SK-N-SH (cell line): ENCODE measurements at regions not wholly inside any gene's neighbourhood (a gene's known extent, or its start where the extent isn't known, plus 50 kb on each side); places are given as distances from the start of the nearest gene placed in this dataset.

Source experiments
- TF ChIP-seq, protein P1 (sequence below): IDR thresholded peaks from 2 replicates; pipeline ENCODE4 v1.4.0; 2012; ENCODE audit warnings: low read depth
- TF ChIP-seq, protein P2 (sequence below): fragments of 150-350 bp; IDR thresholded peaks from 2 replicates; pipeline ENCODE4 v1.6.1; 2016; ENCODE audit warnings: mild to moderate bottlenecking, low read depth, low read length
- TF ChIP-seq, protein P3 (sequence below): fragments of 200-600 bp; sonication (generic); IDR thresholded peaks from 2 replicates; pipeline ENCODE4 v1.6.1; 2017; ENCODE audit warnings: antibody characterized with exemption, mild to moderate bottlenecking, moderate library complexity

- TF ChIP-seq, protein P1, sequence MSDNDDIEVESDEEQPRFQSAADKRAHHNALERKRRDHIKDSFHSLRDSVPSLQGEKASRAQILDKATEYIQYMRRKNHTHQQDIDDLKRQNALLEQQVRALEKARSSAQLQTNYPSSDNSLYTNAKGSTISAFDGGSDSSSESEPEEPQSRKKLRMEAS, result no peak
- TF ChIP-seq, protein P2, sequence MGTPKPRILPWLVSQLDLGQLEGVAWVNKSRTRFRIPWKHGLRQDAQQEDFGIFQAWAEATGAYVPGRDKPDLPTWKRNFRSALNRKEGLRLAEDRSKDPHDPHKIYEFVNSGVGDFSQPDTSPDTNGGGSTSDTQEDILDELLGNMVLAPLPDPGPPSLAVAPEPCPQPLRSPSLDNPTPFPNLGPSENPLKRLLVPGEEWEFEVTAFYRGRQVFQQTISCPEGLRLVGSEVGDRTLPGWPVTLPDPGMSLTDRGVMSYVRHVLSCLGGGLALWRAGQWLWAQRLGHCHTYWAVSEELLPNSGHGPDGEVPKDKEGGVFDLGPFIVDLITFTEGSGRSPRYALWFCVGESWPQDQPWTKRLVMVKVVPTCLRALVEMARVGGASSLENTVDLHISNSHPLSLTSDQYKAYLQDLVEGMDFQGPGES, result no peak
- TF ChIP-seq, protein P3, sequence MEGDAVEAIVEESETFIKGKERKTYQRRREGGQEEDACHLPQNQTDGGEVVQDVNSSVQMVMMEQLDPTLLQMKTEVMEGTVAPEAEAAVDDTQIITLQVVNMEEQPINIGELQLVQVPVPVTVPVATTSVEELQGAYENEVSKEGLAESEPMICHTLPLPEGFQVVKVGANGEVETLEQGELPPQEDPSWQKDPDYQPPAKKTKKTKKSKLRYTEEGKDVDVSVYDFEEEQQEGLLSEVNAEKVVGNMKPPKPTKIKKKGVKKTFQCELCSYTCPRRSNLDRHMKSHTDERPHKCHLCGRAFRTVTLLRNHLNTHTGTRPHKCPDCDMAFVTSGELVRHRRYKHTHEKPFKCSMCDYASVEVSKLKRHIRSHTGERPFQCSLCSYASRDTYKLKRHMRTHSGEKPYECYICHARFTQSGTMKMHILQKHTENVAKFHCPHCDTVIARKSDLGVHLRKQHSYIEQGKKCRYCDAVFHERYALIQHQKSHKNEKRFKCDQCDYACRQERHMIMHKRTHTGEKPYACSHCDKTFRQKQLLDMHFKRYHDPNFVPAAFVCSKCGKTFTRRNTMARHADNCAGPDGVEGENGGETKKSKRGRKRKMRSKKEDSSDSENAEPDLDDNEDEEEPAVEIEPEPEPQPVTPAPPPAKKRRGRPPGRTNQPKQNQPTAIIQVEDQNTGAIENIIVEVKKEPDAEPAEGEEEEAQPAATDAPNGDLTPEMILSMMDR, result no peak
These were observed 912.6 kb downstream of the GATA3 start for GRCh38 chr10:8967061-8967460.
